CMK (cell line): ENCODE measurements at regions not wholly inside any gene's neighbourhood (a gene's known extent, or its start where the extent isn't known, plus 50 kb on each side); places are given as distances from the start of the nearest gene placed in this dataset.

Source experiments
- DNase-seq: peaks from one replicate; pipeline ENCODE4 v3.0.0-alpha.2; 2010; ENCODE audit warnings: low read depth

DNA sequence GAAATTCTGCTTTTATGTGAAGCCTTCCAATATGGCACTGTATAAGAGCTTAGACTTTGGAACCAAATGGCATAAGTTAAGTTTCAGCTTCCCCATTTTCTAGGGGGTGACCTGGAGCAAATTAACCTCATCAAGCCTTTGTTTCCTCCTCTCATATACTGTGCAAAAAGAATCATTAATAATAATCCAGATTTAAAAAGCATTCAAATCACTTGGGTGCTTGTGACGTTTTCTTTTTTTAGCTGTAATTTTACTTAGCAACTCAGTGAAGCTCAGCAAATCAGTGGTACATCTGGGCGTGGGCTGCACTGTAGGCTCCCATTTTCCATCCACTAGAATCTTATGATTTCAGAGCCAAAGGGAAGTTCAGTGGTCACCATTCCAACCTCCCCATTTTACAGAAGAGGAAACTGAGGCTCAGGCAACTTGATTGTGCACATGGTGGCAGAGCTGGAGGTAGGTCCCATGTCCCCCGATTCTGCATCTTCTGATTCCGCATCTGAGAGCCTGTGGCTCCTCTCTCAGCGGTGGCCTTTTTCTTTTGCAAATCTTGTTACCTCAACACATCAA, 131.2 kb downstream of the SNAPC1 start:
- DNase-seq = no peak

- peak; percentile 11 for DNase-seq
These were observed 132.3 kb downstream of the SNAPC1 start for GRCh38 chr14:61894452-61895077.

GRCh38 chr14:61897300-61897699, 135.1 kb downstream of the SNAPC1 start:
- no peak for DNase-seq

DNA sequence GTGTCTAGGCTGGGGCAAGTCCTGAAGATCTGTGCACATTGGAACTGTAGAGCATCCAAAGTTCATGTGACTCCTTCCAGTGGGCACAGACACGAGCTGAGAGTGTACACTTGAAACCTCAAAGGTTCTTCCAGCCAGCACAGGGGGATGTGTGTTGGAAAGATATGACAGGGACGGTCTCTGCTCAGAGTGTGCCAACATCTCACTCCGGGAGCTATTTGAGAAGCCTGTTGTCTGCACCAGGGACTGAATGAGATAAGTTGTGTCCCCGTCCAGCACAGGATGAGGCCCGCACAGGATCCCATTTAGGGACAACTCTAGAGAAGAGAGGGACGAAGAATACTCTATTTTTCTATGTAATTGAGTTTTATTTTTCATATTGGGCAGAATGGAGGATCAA, 136.3 kb downstream of the SNAPC1 start:
- no peak for DNase-seq

- DNase-seq = no peak
These were observed 137.3 kb downstream of the SNAPC1 start for GRCh38 chr14:61899497-61899896.

DNA sequence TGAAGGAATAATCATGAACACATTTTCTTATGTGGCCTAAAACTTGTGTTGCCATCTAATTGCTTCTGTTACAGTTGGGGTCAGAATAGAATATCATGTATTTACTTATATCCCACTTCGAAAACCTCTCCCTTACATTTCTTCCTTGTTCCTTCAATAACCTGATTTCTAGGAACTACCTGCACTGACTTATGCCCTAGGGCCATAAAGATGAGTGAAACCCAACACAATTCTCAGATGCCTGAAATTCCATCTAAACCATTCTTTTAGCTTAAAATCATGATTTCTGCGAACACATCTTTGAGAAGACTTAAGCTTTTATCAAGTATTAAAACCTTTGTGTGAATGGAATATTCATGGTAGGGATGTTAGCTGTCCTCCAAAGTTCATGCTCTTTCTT, 142.7 kb downstream of the SNAPC1 start:
- no peak for DNase-seq

GRCh38 chr14:61911574-61911973, 149.4 kb downstream of the SNAPC1 start:
- DNase-seq = no peak

- DNase-seq = no peak
These were observed 156.8 kb downstream of the SNAPC1 start for GRCh38 chr14:61918998-61919397.

- DNase-seq = no peak
These were observed 161.1 kb downstream of the SNAPC1 start for GRCh38 chr14:61923348-61923747.

DNA sequence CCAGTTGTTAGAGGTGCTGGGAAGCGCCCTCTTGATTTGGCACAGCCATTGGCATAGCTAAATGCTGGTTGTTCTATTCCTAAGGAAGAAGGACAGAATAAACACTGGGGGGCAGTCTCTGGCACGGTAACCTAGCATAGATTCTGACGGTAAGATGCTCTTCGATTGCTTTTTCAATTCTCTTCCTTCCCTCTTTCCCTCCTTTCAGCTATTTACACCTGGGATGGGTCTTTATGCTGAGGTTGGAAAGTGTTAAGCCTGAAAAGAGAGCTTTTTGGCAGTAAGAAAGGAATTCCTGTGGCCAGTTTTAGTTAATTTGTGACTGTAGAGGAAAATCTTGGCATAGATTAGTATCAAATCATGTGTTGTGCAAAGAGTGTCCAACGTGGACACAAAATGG, 162.8 kb downstream of the SNAPC1 start:
- no peak for DNase-seq

DNA sequence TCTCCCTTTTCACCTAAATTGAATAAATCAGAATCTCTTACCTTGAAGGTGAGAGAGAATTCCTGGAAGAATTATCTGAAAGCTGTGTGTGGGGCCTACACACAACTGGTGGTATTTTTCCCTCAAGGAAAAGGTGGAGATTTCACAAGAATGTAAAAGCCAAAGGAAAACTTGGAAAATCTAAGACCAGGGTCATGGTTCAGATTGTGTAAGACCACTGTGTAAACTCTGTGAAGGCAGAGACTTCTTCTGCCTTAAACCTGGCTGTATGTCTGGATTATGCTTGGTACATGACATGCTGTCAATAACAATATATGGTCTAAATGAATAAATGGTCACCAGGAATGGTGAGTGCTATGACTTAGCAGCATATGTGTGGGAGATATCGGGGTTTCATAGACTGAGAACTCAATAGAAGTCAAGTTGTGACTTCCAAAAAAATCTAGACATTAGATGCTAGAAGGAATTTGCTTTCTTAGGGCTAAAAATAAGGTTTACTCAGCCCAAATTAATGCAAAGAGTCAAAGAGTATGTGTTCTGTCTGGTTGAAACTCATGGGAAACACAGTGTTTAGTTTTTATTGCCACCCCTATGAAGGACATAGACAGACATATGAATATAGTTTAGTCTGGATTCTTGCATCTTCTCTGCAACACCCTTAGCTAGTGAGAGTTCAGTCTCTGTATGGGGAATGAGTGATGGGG, 163.7 kb downstream of the SNAPC1 start:
- DNase-seq = no peak

- DNase-seq = no peak
These were observed 164.8 kb downstream of the SNAPC1 start for GRCh38 chr14:61927060-61927459.

- DNase-seq = no peak
These were observed 165.3 kb downstream of the SNAPC1 start for GRCh38 chr14:61927520-61927919.

DNA sequence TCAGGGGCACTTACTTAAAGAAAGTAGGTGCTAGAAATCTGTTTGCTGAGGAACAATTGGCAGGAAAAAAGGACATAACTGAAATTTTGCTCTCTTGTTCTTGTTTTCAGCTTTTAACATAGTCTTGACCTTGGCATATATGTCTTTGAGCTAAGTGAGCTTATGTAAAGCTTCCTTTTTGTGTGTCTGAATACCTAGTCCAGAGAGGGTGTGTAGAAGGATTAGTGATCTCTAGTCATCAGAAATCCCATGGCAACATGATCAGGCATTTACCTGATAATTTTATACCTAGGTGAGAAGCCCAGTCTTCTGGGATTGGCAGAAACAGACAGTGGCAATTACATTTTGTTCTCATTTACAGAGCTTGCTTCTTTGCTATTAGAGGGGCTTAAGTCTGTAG, 166.1 kb downstream of the SNAPC1 start:
- no peak for DNase-seq

DNA sequence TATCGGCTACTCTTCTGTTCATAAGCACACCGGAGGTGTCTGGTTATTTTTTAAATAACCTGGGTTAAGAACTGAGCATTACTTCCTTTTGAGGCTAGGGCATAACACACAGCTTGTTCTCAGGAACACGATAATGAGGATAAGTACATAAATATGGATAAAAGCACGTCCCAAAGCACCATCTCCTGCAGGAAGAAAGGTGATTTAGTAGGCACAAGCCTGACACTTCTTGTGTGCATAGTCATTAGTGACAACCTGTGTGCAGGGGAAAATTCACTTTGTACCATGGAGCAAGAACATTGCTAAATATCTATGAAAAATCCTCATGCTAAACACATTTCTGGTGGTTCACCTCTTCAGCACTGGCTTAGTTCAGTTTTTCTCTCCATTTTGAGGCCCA, 166.5 kb downstream of the SNAPC1 start:
- no peak for DNase-seq

GRCh38 chr14:61929651-61930050, 167.4 kb downstream of the SNAPC1 start:
- no peak for DNase-seq

DNA sequence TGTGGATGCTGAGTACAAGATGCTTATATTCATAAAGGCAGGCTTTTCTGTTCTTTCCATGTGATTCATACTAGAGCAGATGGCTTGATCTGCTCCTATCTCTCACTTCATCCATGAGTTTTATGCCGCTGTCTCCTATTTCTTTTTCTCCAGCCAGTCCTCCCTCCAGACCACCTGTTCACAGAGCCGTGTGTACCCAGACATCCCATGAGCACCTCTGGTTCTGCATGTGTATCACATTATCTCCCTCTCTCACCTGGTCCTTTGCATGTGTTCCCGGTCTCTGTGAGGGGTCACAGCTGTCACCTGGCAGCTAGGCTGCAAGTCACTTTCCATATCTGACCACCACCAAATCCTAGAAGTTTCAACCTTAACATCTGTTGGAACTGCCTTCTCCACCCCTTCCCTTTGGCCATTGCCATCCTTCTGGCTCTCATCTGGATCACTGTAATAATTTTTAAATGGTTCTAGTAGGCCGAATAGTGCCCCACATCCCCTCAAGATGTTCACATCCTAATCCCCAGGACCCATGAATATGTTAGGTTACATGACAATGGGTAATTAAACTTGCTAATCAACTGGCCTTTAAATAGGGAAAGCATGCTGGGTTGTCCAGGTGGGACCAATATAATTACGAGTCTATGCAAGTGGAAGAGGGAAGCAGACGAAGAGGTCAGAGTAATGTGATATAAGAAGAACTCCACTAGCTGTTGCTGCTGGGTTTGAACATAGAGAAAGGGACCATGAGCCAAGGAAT, 168.1 kb downstream of the SNAPC1 start:
- DNase-seq = no peak

DNA sequence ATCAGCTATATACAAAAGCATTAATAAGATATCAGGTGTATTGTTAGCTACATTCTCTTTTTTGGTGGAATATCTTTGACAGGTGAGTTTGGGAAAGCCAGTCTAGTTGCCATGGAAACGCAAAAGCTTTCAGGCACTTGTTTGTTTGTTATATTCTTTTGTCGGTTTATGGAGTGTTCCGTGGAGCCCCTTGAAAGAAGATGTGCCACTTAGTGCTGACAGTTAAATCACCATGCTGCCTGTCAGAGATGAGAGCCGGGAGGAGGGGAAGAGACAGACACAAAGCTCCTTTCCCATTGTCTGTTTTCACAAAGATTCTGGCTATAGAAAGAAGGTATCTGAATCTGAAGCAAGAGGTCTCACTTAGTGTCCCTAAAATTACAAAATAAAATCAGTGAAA, 170.8 kb downstream of the SNAPC1 start:
- no peak for DNase-seq

- DNase-seq = no peak
These were observed 172.2 kb downstream of the SNAPC1 start for GRCh38 chr14:61934385-61934784.

DNA sequence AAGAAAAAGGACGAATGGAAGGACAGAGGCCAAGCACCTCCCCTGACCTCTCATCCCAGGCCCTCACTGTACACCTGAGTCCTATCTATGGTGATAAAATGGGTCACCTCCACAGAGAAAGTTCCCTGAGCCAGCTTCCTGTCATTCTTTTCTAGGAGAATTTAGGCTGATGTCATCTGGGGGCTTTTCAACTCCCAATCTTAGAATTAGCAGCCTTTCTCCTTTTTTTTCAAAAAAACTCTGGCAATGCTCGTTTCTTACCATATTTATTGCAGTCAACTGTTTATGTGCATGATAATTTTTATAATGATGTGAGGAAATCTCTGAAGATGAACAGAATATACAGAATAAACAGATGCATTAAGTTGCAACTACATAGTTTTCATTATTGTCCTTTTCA, 177.6 kb downstream of the SNAPC1 start:
- DNase-seq = no peak

- no peak for DNase-seq
These were observed 178.6 kb downstream of the SNAPC1 start for GRCh38 chr14:61940666-61941420.
